Keratinocyte (primary cell): ENCODE measurements at regions not wholly inside any gene's neighbourhood (a gene's known extent, or its start where the extent isn't known, plus 50 kb on each side); places are given as distances from the start of the nearest gene placed in this dataset.

Experiments
- DNase-seq: peaks from one replicate; pipeline ENCODE4 v3.0.0-alpha.2; 2011; ENCODE audit warnings: low read depth, missing footprints, low spot score
- FAIRE-seq: peaks from 2 replicates; lab custom pipeline; 2011; peaks lifted over from hg19 to GRCh38; lab: Jason Lieb, UNC
- H2AFZ ChIP-seq: 2 replicates; pipeline ENCODE4 v1.6.0; 2012; ENCODE audit warnings: low read length, control low read depth, inconsistent platforms; ENCODE audit not compliant: control insufficient read depth
- H3K27ac ChIP-seq: 2 replicates; pipeline ENCODE4 v1.5.1; 2011; ENCODE audit warnings: low read length; ENCODE audit not compliant: control insufficient read depth, insufficient read depth
- H3K27me3 ChIP-seq: 3 replicates; pipeline ENCODE4 v1.6.0; 2011; ENCODE audit warnings: low read length; ENCODE audit not compliant: control insufficient read depth, insufficient read depth; ENCODE audit errors: extremely low read depth
- H3K36me3 ChIP-seq, 2 experiments: 2 replicates in 1 of 2; 3 replicates in 1 of 2; pipeline ENCODE4 v1.5.1; 2011; ENCODE audit warnings: low read length in 2 of 2, mild to moderate bottlenecking in 1 of 2; ENCODE audit not compliant: control insufficient read depth in 2 of 2, insufficient read depth in 2 of 2; ENCODE audit errors: extremely low read depth in 1 of 2
- H3K4me1 ChIP-seq: 3 replicates; pipeline ENCODE4 v1.5.1; 2011; ENCODE audit warnings: low read length; ENCODE audit not compliant: control insufficient read depth, insufficient read depth; ENCODE audit errors: extremely low read depth
- H3K4me2 ChIP-seq: 3 replicates; pipeline ENCODE4 v1.6.0; 2011; ENCODE audit warnings: low read depth, low read length; ENCODE audit not compliant: control insufficient read depth, insufficient read depth; ENCODE audit errors: extremely low read depth
- H3K4me3 ChIP-seq, 3 experiments: fragments of 200-600 bp in 1 of 3; sonication (generic) in 1 of 3; 2 replicates in 2 of 3; 3 replicates in 1 of 3; pipeline ENCODE4 v1.5.1; 2011 to 2016; ENCODE audit warnings: low read length in 3 of 3, mild to moderate bottlenecking in 3 of 3, control low read depth in 2 of 3, inconsistent platforms in 1 of 3, low read depth in 1 of 3, mixed read lengths in 1 of 3, mixed run types in 1 of 3, moderate library complexity in 1 of 3; ENCODE audit not compliant: control insufficient read depth in 2 of 3, insufficient read depth in 2 of 3; ENCODE audit errors: extremely low read depth in 1 of 3
- H3K79me2 ChIP-seq: 2 replicates; pipeline ENCODE4 v1.6.0; 2012; ENCODE audit warnings: low read length; ENCODE audit not compliant: control insufficient read depth, insufficient read depth
- H3K9ac ChIP-seq: 3 replicates; pipeline ENCODE4 v1.6.0; 2011; ENCODE audit warnings: low read length; ENCODE audit not compliant: control insufficient read depth, insufficient read depth; ENCODE audit errors: extremely low read depth
- H3K9me1 ChIP-seq: 3 replicates; pipeline ENCODE4 v1.6.0; 2011; ENCODE audit warnings: low read length; ENCODE audit not compliant: control insufficient read depth, insufficient read depth; ENCODE audit errors: extremely low read depth
- H3K9me3 ChIP-seq: 2 replicates; pipeline ENCODE4 v1.5.1; 2012; ENCODE audit warnings: low read depth, low read length; ENCODE audit not compliant: control insufficient read depth
- H4K20me1 ChIP-seq: 3 replicates; pipeline ENCODE4 v1.6.0; 2011; ENCODE audit warnings: low read length; ENCODE audit not compliant: control insufficient read depth, insufficient read depth; ENCODE audit errors: extremely low read depth
- CTCF ChIP-seq, 3 experiments: IDR thresholded peaks in 1 of 3; conservative IDR thresholded peaks in 1 of 3; optimal IDR thresholded peaks in 1 of 3; 2 replicates in 2 of 3; 3 replicates in 1 of 3; pipeline versions ENCODE3 to v1.5.1; 2011; ENCODE audit warnings: low read length in 3 of 3, mild to moderate bottlenecking in 3 of 3, moderate library complexity in 2 of 3, control low read depth in 1 of 3, inconsistent platforms in 1 of 3; ENCODE audit not compliant: insufficient read depth in 2 of 3; ENCODE audit errors: extremely low read depth in 1 of 3
- EZH2 ChIP-seq: IDR thresholded peaks from one replicate; pipeline ENCODE4 v1.6.1; 2012; ENCODE audit warnings: inconsistent platforms, mild to moderate bottlenecking, low read length, moderate library complexity
- dilution Hi-C: fragments of 300-500 bp; cut with MboI; formaldehyde crosslinking; loops from one replicate; pipeline ENCODE4 v1.7.0; 2020; ENCODE audit warnings: low sequenced_read_pairs; ENCODE audit not compliant: extremely low pct_ligation_motif_present

GRCh38 chr7:128145191-128145590 is 95.9 kb upstream of the LEP start:
- H2AFZ ChIP-seq: no peak overlapping the region
- no peaks in the 10 kb centered on the region for H3K9me3 ChIP-seq
- no peaks in the 10 kb centered on the region for H3K9me1 ChIP-seq
- no peak overlapping the region for H3K27ac ChIP-seq
- peaks cover 21% of the 10 kb centered on the region for H3K27me3 ChIP-seq
- H3K36me3 ChIP-seq: no peaks in the 10 kb centered on the region
- DNase-seq: no peak
- H3K4me3 ChIP-seq: no peak overlapping the region
- no peak for FAIRE-seq
- H3K9ac ChIP-seq: no peak overlapping the region
- dilution Hi-C loops: no loop called here
- TF ChIP-seq EZH2: no peak
- TF ChIP-seq CTCF (optimal IDR thresholded peaks at IDR 0.05 in 1 of 3, IDR thresholded peaks at IDR 0.05 in 1 of 3, conservative IDR thresholded peaks at IDR 0.05 in 1 of 3; ENCODE audit: extremely low read depth in 1 of 3, insufficient read depth in 2 of 3, low read length in 3 of 3): no peak
- H4K20me1 ChIP-seq: no peaks in the 10 kb centered on the region
- no peak overlapping the region for H3K4me2 ChIP-seq
- H3K4me1 ChIP-seq: peaks cover 5% of the 10 kb centered on the region
- no peaks in the 10 kb centered on the region for H3K79me2 ChIP-seq

- dilution Hi-C loops: no loop called here
- Histone ChIP-seq H3K4me3 (no peak overlapping the region), H3K27ac (no peak overlapping the region), H3K4me2 (no peak overlapping the region), H4K20me1 (no peaks in the 10 kb centered on the region), H3K79me2 (no peaks in the 10 kb centered on the region), H3K4me1 (peaks cover 5% of the 10 kb centered on the region), H3K9me3 (no peaks in the 10 kb centered on the region), H3K36me3 (no peaks in the 10 kb centered on the region), H3K9me1 (no peaks in the 10 kb centered on the region), H3K9ac (no peak overlapping the region), H2AFZ (no peak overlapping the region), H3K27me3 (peaks cover 28% of the 10 kb centered on the region)
- FAIRE-seq: no peak
- no peak for DNase-seq
- TF ChIP-seq CTCF (optimal IDR thresholded peaks at IDR 0.05 in 1 of 3, IDR thresholded peaks at IDR 0.05 in 1 of 3, conservative IDR thresholded peaks at IDR 0.05 in 1 of 3; ENCODE audit: extremely low read depth in 1 of 3, insufficient read depth in 2 of 3, low read length in 3 of 3): no peak
- no peak for TF ChIP-seq EZH2
These were observed 95.0 kb upstream of the LEP start for GRCh38 chr7:128146052-128146451.
